ENCODE measurements at regions not wholly inside any gene's neighbourhood (a gene's known extent, or its start where the extent isn't known, plus 50 kb on each side); places are given as distances from the start of the nearest gene placed in this dataset.
"Not testable (repeated sequence)": the region's sequence is repeated elsewhere in the genome, so short reads cannot be mapped to it uniquely, and the experiment has no call there.

GRCh38 chr4:43496602-43497001 is 604.1 kb downstream of the GRXCR1 start:
- no peak for TF ChIP-seq CTCF (IDR thresholded peaks at IDR 0.05; ENCODE audit: unreplicated experiment in 3 of 3)
- no peaks in the 10 kb centered on the region for H3K4me1 Mint-ChIP-seq
- H3K27me3 Mint-ChIP-seq (ENCODE audit: low read depth), result no peaks in the 10 kb centered on the region
- no peak overlapping the region for H3K4me3 Mint-ChIP-seq
- no peak overlapping the region for H3K27ac Mint-ChIP-seq
- H3K36me3 Mint-ChIP-seq (ENCODE audit: low read depth), result no peaks in the 10 kb centered on the region
- no peaks in the 10 kb centered on the region for H3K9me3 Mint-ChIP-seq

- H3K27me3 Mint-ChIP-seq (ENCODE audit: low read depth); H3K4me3 Mint-ChIP-seq; H3K36me3 Mint-ChIP-seq (ENCODE audit: low read depth); H3K4me1 Mint-ChIP-seq; H3K27ac Mint-ChIP-seq; H3K9me3 Mint-ChIP-seq: not testable (repeated sequence)
Observed at GRCh38 chr4:43505823-43506222, 613.3 kb downstream of the GRXCR1 start.

- H3K9me3 Mint-ChIP-seq, result peaks cover 4% of the 10 kb centered on the region
- TF ChIP-seq CTCF (IDR thresholded peaks at IDR 0.05; ENCODE audit: unreplicated experiment in 3 of 3), result no peak
- peaks cover 4% of the 10 kb centered on the region for H3K27me3 Mint-ChIP-seq (ENCODE audit: low read depth)
- no peaks in the 10 kb centered on the region for H3K4me1 Mint-ChIP-seq
- H3K4me3 Mint-ChIP-seq, result no peak overlapping the region
- H3K36me3 Mint-ChIP-seq (ENCODE audit: low read depth), result no peaks in the 10 kb centered on the region
- H3K27ac Mint-ChIP-seq, result no peak overlapping the region
Observed at GRCh38 chr4:43512253-43512652, 619.7 kb downstream of the GRXCR1 start.

GRCh38 chr4:43525646-43526045 is 633.1 kb downstream of the GRXCR1 start:
- no peaks in the 10 kb centered on the region for H3K36me3 Mint-ChIP-seq (ENCODE audit: low read depth)
- H3K9me3 Mint-ChIP-seq, result no peaks in the 10 kb centered on the region
- H3K4me1 Mint-ChIP-seq, result no peaks in the 10 kb centered on the region
- no peaks in the 10 kb centered on the region for H3K27me3 Mint-ChIP-seq (ENCODE audit: low read depth)
- no peak for TF ChIP-seq CTCF (IDR thresholded peaks at IDR 0.05; ENCODE audit: unreplicated experiment in 3 of 3)
- no peak overlapping the region for H3K4me3 Mint-ChIP-seq
- H3K27ac Mint-ChIP-seq, result no peak overlapping the region

- Mint-ChIP-seq H3K9me3 (peaks cover 6% of the 10 kb centered on the region), H3K36me3 (ENCODE audit: low read depth) (no peaks in the 10 kb centered on the region), H3K27ac (no peak overlapping the region), H3K4me1 (no peaks in the 10 kb centered on the region), H3K4me3 (no peak overlapping the region), H3K27me3 (ENCODE audit: low read depth) (no peaks in the 10 kb centered on the region)
- TF ChIP-seq CTCF (IDR thresholded peaks at IDR 0.05; ENCODE audit: unreplicated experiment in 3 of 3), result no peak
Observed at GRCh38 chr4:43547561-43547960, 655.0 kb downstream of the GRXCR1 start.

- no peak for TF ChIP-seq CTCF (IDR thresholded peaks at IDR 0.05; ENCODE audit: unreplicated experiment in 3 of 3)
- Mint-ChIP-seq H3K36me3 (ENCODE audit: low read depth) (no peaks in the 10 kb centered on the region), H3K27ac (no peak overlapping the region), H3K9me3 (peaks cover 24% of the 10 kb centered on the region), H3K27me3 (ENCODE audit: low read depth) (no peaks in the 10 kb centered on the region), H3K4me1 (no peaks in the 10 kb centered on the region), H3K4me3 (no peak overlapping the region)
Observed at GRCh38 chr4:43550981-43551627, 658.6 kb downstream of the GRXCR1 start.
